Breast epithelium (tissue), 3 donors: ENCODE measurements at regions not wholly inside any gene's neighbourhood (a gene's known extent, or its start where the extent isn't known, plus 50 kb on each side); places are given as distances from the start of the nearest gene placed in this dataset.

Experiments used
- POLR2AphosphoS5 ChIP-seq, 3 donors: sonication (generic); formaldehyde crosslinking; IDR thresholded peaks; one replicate each; pipeline ENCODE4 v1.6.1; 2017; ENCODE audit warnings: antibody characterized with exemption in 3 of 3
- TF ChIP-seq, protein P1 (sequence below), 3 donors: fragments of 450-650 bp; IDR thresholded peaks; one replicate each; pipeline ENCODE4 v1.5.1; 2016 to 2017; ENCODE audit warnings: antibody characterized with exemption in 3 of 3, mild to moderate bottlenecking in 3 of 3, moderate library complexity in 3 of 3

GRCh38 chr9:129547869-129548570 lies 72.9 kb downstream of the C9orf50 start:
- TF ChIP-seq POLR2AphosphoS5 (IDR thresholded peaks at IDR 0.05) = no peak
- TF ChIP-seq, protein P1, sequence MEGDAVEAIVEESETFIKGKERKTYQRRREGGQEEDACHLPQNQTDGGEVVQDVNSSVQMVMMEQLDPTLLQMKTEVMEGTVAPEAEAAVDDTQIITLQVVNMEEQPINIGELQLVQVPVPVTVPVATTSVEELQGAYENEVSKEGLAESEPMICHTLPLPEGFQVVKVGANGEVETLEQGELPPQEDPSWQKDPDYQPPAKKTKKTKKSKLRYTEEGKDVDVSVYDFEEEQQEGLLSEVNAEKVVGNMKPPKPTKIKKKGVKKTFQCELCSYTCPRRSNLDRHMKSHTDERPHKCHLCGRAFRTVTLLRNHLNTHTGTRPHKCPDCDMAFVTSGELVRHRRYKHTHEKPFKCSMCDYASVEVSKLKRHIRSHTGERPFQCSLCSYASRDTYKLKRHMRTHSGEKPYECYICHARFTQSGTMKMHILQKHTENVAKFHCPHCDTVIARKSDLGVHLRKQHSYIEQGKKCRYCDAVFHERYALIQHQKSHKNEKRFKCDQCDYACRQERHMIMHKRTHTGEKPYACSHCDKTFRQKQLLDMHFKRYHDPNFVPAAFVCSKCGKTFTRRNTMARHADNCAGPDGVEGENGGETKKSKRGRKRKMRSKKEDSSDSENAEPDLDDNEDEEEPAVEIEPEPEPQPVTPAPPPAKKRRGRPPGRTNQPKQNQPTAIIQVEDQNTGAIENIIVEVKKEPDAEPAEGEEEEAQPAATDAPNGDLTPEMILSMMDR (IDR thresholded peaks at IDR 0.05) = no peak
